Neural progenitor cell (in vitro differentiated cells): ENCODE measurements at regions not wholly inside any gene's neighbourhood (a gene's known extent, or its start where the extent isn't known, plus 50 kb on each side); places are given as distances from the start of the nearest gene placed in this dataset.

Experiments used
- DNase-seq: peaks from one replicate; pipeline ENCODE4 v3.0.0-alpha.2; 2016; ENCODE audit warnings: low spot score
- H2AFZ ChIP-seq: fragments of 200-600 bp; sonication (generic); replicated peaks from 2 replicates; pipeline ENCODE4 v1.6.1; 2016; ENCODE audit warnings: antibody characterized with exemption
- H3F3A ChIP-seq: fragments of 200-600 bp; sonication (generic); 2 replicates; pipeline ENCODE4 v1.6.1; 2016; ENCODE audit warnings: antibody characterized with exemption, low read depth
- H3K27ac ChIP-seq: fragments of 200-600 bp; sonication (generic); 2 replicates; pipeline ENCODE4 v1.5.1; 2016; ENCODE audit warnings: mild to moderate bottlenecking
- H3K27me3 ChIP-seq: fragments of 200-600 bp; sonication (generic); 2 replicates; pipeline ENCODE4 v1.6.1; 2016; ENCODE audit warnings: mild to moderate bottlenecking, moderate library complexity
- H3K36me3 ChIP-seq: fragments of 200-600 bp; sonication (generic); 2 replicates; pipeline ENCODE4 v1.5.1; 2016
- H3K4me1 ChIP-seq: fragments of 200-600 bp; sonication (generic); 2 replicates; pipeline ENCODE4 v1.6.1; 2016; ENCODE audit warnings: mixed run types
- H3K4me2 ChIP-seq: fragments of 200-600 bp; sonication (generic); 2 replicates; pipeline ENCODE4 v1.6.1; 2016
- H3K4me3 ChIP-seq: fragments of 200-600 bp; sonication (generic); 2 replicates; pipeline ENCODE4 v1.5.1; 2016
- H3K79me2 ChIP-seq: fragments of 200-600 bp; sonication (generic); 2 replicates; pipeline ENCODE4 v1.6.1; 2016; ENCODE audit warnings: low read depth
- H3K9ac ChIP-seq: fragments of 200-600 bp; sonication (generic); 2 replicates; pipeline ENCODE4 v1.6.1; 2016
- H3K9me3 ChIP-seq: fragments of 200-600 bp; sonication (generic); 2 replicates; pipeline ENCODE4 v1.5.1; 2016; ENCODE audit warnings: low read depth
- H4K20me1 ChIP-seq: fragments of 200-600 bp; sonication (generic); 2 replicates; pipeline ENCODE4 v1.6.1; 2016; ENCODE audit warnings: low read depth
- H3K27ac Mint-ChIP-seq: 3 replicates; pipeline ENCODE4 v1.8.0; 2021; ENCODE audit warnings: mixed read lengths
- H3K27me3 Mint-ChIP-seq: 2 replicates; pipeline ENCODE4 v1.8.0; 2022; ENCODE audit warnings: low read depth, mild to moderate bottlenecking, inconsistent platforms, moderate library complexity, mixed read lengths; ENCODE audit not compliant: insufficient read depth
- H3K36me3 Mint-ChIP-seq: 3 replicates; pipeline ENCODE4 v1.8.0; 2021; ENCODE audit warnings: mixed read lengths
- H3K4me1 Mint-ChIP-seq: 3 replicates; pipeline ENCODE4 v1.8.0; 2021; ENCODE audit warnings: mixed read lengths
- H3K4me3 Mint-ChIP-seq: 3 replicates; pipeline ENCODE4 v1.8.0; 2021; ENCODE audit warnings: mild to moderate bottlenecking, moderate library complexity, mixed read lengths
- H3K9me3 Mint-ChIP-seq: 3 replicates; pipeline ENCODE4 v1.8.0; 2020; ENCODE audit warnings: mixed read lengths
- EZH2 ChIP-seq: fragments of 200-600 bp; sonication (generic); IDR thresholded peaks from 2 replicates; pipeline ENCODE4 v1.6.1; 2017; ENCODE audit warnings: antibody characterized with exemption, mild to moderate bottlenecking, moderate library complexity
- EZH2phosphoT487 ChIP-seq: fragments of 200-600 bp; sonication (generic); IDR thresholded peaks from 2 replicates; pipeline ENCODE4 v1.6.1; 2017; ENCODE audit warnings: antibody characterized with exemption
- TF ChIP-seq, protein P1 (sequence below): fragments of 200-600 bp; sonication (generic); IDR thresholded peaks from 2 replicates; pipeline ENCODE4 v1.5.1; 2017; ENCODE audit warnings: antibody characterized with exemption, mild to moderate bottlenecking

DNA sequence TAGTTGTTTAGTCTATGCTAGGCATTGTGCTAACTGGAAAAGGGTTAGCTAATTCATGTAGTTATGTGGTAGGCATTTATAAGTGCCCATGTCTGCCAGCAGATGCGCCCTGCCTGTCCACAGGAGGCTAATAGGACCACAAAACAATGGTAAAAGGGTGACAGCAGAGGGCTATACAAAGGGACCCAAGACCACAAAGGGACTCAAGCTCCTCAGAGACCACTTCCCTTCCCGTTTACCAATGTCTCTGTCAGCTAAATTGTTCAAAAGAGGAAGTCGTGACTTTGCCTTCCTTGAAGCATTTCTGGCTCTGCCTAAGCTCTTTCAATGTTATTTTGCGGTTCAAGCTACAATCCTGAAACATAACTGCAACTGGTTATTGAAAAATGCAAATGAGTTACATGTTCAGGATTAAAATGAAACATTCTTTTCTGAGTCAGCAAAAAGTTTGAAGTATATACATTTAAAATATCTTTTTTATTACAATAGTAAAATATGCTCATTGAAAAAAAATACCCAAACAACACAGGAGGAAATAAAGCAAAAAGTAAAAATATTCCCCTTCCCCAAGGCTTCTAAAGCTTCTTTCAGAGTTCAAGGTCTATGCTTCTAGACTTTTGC lies 149.2 kb downstream of the MAF start:
- Mint-ChIP-seq H3K4me1 (peaks cover 5% of the 10 kb centered on the region), H3K9me3 (peaks cover 2% of the 10 kb centered on the region), H3K27me3 (peaks cover 6% of the 10 kb centered on the region), H3K4me3 (no peak overlapping the region), H3K36me3 (no peaks in the 10 kb centered on the region), H3K27ac (no peak overlapping the region)
- Histone ChIP-seq H3K4me3 (no peak overlapping the region), H3K36me3 (no peaks in the 10 kb centered on the region), H3K9me3 (no peaks in the 10 kb centered on the region), H4K20me1 (no peaks in the 10 kb centered on the region), H3K4me2 (no peak overlapping the region), H3K4me1 (peaks cover 5% of the 10 kb centered on the region), H3K27me3 (no peaks in the 10 kb centered on the region), H2AFZ (no peak overlapping the region), H3K9ac (no peak overlapping the region), H3F3A (no peaks in the 10 kb centered on the region), H3K79me2 (no peaks in the 10 kb centered on the region), H3K27ac (no peak overlapping the region)
- no peak for DNase-seq
- TF ChIP-seq EZH2phosphoT487, result no peak
- TF ChIP-seq, protein P1, sequence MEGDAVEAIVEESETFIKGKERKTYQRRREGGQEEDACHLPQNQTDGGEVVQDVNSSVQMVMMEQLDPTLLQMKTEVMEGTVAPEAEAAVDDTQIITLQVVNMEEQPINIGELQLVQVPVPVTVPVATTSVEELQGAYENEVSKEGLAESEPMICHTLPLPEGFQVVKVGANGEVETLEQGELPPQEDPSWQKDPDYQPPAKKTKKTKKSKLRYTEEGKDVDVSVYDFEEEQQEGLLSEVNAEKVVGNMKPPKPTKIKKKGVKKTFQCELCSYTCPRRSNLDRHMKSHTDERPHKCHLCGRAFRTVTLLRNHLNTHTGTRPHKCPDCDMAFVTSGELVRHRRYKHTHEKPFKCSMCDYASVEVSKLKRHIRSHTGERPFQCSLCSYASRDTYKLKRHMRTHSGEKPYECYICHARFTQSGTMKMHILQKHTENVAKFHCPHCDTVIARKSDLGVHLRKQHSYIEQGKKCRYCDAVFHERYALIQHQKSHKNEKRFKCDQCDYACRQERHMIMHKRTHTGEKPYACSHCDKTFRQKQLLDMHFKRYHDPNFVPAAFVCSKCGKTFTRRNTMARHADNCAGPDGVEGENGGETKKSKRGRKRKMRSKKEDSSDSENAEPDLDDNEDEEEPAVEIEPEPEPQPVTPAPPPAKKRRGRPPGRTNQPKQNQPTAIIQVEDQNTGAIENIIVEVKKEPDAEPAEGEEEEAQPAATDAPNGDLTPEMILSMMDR, result no peak
- no peak for TF ChIP-seq EZH2

GRCh38 chr16:79449900-79450299 lies 150.6 kb downstream of the MAF start:
- Histone ChIP-seq H3K79me2 (no peaks in the 10 kb centered on the region), H3K27ac (no peak overlapping the region), H3K4me2 (no peak overlapping the region), H3K4me3 (no peak overlapping the region), H3K27me3 (no peaks in the 10 kb centered on the region), H3K9ac (no peak overlapping the region), H4K20me1 (no peaks in the 10 kb centered on the region), H3K36me3 (no peaks in the 10 kb centered on the region), H2AFZ (no peak overlapping the region), H3F3A (no peaks in the 10 kb centered on the region), H3K4me1 (peaks cover 5% of the 10 kb centered on the region), H3K9me3 (no peaks in the 10 kb centered on the region)
- peaks cover 8% of the 10 kb centered on the region for H3K4me1 Mint-ChIP-seq
- no peak overlapping the region for H3K27ac Mint-ChIP-seq
- peaks cover 9% of the 10 kb centered on the region for H3K27me3 Mint-ChIP-seq
- H3K4me3 Mint-ChIP-seq, result no peak overlapping the region
- H3K36me3 Mint-ChIP-seq, result no peaks in the 10 kb centered on the region
- TF ChIP-seq, protein P1, result no peak
- TF ChIP-seq EZH2 (no peak), EZH2phosphoT487 (no peak)
- peaks cover 2% of the 10 kb centered on the region for H3K9me3 Mint-ChIP-seq
- no peak for DNase-seq

GRCh38 chr16:79449067-79449769 lies 151.3 kb downstream of the MAF start:
- Histone ChIP-seq H3F3A (no peaks in the 10 kb centered on the region), H3K4me1 (peaks cover 5% of the 10 kb centered on the region), H3K4me3 (no peak overlapping the region), H3K27me3 (no peaks in the 10 kb centered on the region), H3K4me2 (no peak overlapping the region), H3K27ac (no peak overlapping the region), H3K79me2 (no peaks in the 10 kb centered on the region), H3K36me3 (no peaks in the 10 kb centered on the region), H3K9ac (no peak overlapping the region), H2AFZ (no peak overlapping the region), H3K9me3 (no peaks in the 10 kb centered on the region), H4K20me1 (no peaks in the 10 kb centered on the region)
- Mint-ChIP-seq H3K36me3 (no peaks in the 10 kb centered on the region), H3K27me3 (peaks cover 9% of the 10 kb centered on the region), H3K4me3 (no peak overlapping the region), H3K27ac (peak overlapping the region; percentile 82), H3K9me3 (peaks cover 2% of the 10 kb centered on the region), H3K4me1 (peaks cover 6% of the 10 kb centered on the region)
- no peak for DNase-seq
- TF ChIP-seq EZH2phosphoT487 (no peak), EZH2 (no peak)
- TF ChIP-seq, protein P1, result no peak
